ENCODE measurements at regions not wholly inside any gene's neighbourhood (a gene's known extent, or its start where the extent isn't known, plus 50 kb on each side); places are given as distances from the start of the nearest gene placed in this dataset.

DNA sequence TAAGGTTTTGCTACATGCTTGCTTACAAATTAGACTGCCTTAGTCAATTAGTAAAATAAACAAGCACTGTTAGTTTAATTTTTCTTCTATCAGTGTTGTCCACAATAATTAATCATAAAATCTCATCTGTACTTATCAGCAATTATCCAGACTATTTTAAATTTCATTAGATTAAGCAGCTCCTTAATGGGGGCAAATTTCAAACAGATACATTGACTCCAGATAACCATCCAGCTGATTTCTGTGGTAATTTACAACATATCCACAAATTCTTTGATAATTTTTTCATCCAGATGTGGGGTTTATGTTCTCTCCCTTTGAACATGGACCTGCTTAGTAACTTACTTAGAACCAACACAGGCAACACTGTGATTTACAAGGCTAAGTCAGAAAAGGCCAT, 170.4 kb upstream of the CWC22 start:
- TF ChIP-seq, protein P1, sequence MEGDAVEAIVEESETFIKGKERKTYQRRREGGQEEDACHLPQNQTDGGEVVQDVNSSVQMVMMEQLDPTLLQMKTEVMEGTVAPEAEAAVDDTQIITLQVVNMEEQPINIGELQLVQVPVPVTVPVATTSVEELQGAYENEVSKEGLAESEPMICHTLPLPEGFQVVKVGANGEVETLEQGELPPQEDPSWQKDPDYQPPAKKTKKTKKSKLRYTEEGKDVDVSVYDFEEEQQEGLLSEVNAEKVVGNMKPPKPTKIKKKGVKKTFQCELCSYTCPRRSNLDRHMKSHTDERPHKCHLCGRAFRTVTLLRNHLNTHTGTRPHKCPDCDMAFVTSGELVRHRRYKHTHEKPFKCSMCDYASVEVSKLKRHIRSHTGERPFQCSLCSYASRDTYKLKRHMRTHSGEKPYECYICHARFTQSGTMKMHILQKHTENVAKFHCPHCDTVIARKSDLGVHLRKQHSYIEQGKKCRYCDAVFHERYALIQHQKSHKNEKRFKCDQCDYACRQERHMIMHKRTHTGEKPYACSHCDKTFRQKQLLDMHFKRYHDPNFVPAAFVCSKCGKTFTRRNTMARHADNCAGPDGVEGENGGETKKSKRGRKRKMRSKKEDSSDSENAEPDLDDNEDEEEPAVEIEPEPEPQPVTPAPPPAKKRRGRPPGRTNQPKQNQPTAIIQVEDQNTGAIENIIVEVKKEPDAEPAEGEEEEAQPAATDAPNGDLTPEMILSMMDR (IDR thresholded peaks at IDR 0.05; ENCODE audit: low read depth, low read length): no peak
- H3K9me3 ChIP-seq (ENCODE audit: control insufficient read depth, insufficient read depth, low read length): no peaks in the 10 kb centered on the region
- H3K27ac ChIP-seq (ENCODE audit: low read depth, low read length): no peak overlapping the region
- H3K27me3 ChIP-seq (ENCODE audit: control insufficient read depth, insufficient read depth, low read length): no peaks in the 10 kb centered on the region
- CTCF ChIA-PET: no interaction called here
- no peak for DNase-seq (ENCODE audit: low read depth, low spot score)
- H3K4me3 ChIP-seq (ENCODE audit: low read depth, low read length): no peak overlapping the region
- POLR2A ChIA-PET: no interaction called here

DNA sequence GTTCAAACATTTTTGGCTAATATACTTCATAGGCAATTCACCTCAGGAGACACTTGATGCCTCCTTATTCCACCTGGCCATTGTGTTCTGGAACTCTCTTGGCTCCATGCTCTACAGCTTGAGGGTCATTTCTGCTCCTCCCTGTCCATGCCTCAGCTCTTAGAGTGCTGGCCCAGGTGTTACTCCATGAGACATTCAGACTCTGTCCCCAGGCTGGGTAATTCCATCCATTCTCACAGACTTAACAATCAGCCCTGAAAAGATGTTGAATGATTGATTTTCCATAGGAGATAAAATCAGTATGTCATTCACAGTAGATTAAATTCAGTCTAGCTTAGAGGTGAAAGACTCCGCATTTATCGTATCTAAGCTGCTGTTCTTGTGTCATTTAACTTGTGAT, 168.6 kb upstream of the CWC22 start:
- CTCF ChIA-PET: no interaction called here
- no peak overlapping the region for H3K27ac ChIP-seq (ENCODE audit: low read depth, low read length)
- H3K9me3 ChIP-seq (ENCODE audit: control insufficient read depth, insufficient read depth, low read length): no peaks in the 10 kb centered on the region
- POLR2A ChIA-PET: no interaction called here
- DNase-seq (ENCODE audit: low read depth, low spot score): no peak
- TF ChIP-seq, protein P1 (IDR thresholded peaks at IDR 0.05; ENCODE audit: low read depth, low read length): no peak
- H3K4me3 ChIP-seq (ENCODE audit: low read depth, low read length): no peak overlapping the region
- no peaks in the 10 kb centered on the region for H3K27me3 ChIP-seq (ENCODE audit: control insufficient read depth, insufficient read depth, low read length)

GRCh38 chr2:180174580-180174979, 167.5 kb upstream of the CWC22 start:
- CTCF ChIA-PET: no interaction called here

DNA sequence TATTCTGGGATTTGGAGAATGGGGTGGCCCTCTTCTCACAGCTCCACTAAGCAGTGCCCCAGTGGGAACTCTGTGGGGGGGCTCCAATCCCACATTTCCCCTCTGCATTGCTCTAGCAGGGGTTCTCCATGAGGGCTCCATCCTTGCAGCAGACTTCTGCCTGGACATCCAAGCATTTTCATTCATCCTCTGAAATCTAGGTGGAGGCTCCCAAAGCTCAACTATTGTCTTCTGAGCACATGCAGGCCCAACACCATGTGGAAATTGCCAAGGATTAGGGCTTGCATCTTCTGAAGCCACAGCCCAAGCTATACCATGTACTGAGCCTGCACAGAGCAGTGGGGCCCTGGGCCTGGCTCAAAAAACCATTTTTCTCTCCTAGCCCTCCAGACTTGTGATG, 162.4 kb upstream of the CWC22 start:
- TF ChIP-seq, protein P1 (IDR thresholded peaks at IDR 0.05; ENCODE audit: low read depth, low read length): no peak
- ChIA-PET POLR2A (no interaction called here), CTCF (no interaction called here)
- peaks cover 7% of the 10 kb centered on the region; the same call in 1 of the 2 replicates for H3K9me3 ChIP-seq (ENCODE audit: control insufficient read depth, insufficient read depth, low read length)
- peaks cover 3% of the 10 kb centered on the region for H3K27me3 ChIP-seq (ENCODE audit: control insufficient read depth, insufficient read depth, low read length)
- H3K27ac ChIP-seq (ENCODE audit: low read depth, low read length): no peak overlapping the region
- no peak overlapping the region for H3K4me3 ChIP-seq (ENCODE audit: low read depth, low read length)
- DNase-seq (ENCODE audit: low read depth, low spot score): no peak

More at GRCh38 chr2:180174580-180174979, 167.5 kb upstream of the CWC22 start:
- H3K4me3 ChIP-seq (ENCODE audit: low read depth, low read length): no peak overlapping the region
- no peaks in the 10 kb centered on the region for H3K27me3 ChIP-seq (ENCODE audit: control insufficient read depth, insufficient read depth, low read length)
- H3K27ac ChIP-seq (ENCODE audit: low read depth, low read length): no peak overlapping the region
- POLR2A ChIA-PET: no interaction called here
- H3K9me3 ChIP-seq (ENCODE audit: control insufficient read depth, insufficient read depth, low read length): peaks cover 2% of the 10 kb centered on the region; the same call in 1 of the 2 replicates
- no peak for DNase-seq (ENCODE audit: low read depth, low spot score)
- TF ChIP-seq, protein P1 (IDR thresholded peaks at IDR 0.05; ENCODE audit: low read depth, low read length): no peak

GRCh38 chr2:180161415-180161814, 154.3 kb upstream of the CWC22 start:
- DNase-seq (ENCODE audit: low read depth, low spot score): no peak
- ChIA-PET POLR2A (no interaction called here), CTCF (no interaction called here)

More at GRCh38 chr2:180161415-180161814, 154.3 kb upstream of the CWC22 start:
- Histone ChIP-seq H3K27me3 (ENCODE audit: control insufficient read depth, insufficient read depth, low read length) (no peaks in the 10 kb centered on the region), H3K9me3 (ENCODE audit: control insufficient read depth, insufficient read depth, low read length) (no peaks in the 10 kb centered on the region), H3K4me3 (ENCODE audit: low read depth, low read length) (no peak overlapping the region), H3K27ac (ENCODE audit: low read depth, low read length) (no peak overlapping the region)
- TF ChIP-seq, protein P1 (IDR thresholded peaks at IDR 0.05; ENCODE audit: low read depth, low read length): no peak
